NCI-H345 (cell line): ENCODE measurements at regions not wholly inside any gene's neighbourhood (a gene's known extent, or its start where the extent isn't known, plus 50 kb on each side); places are given as distances from the start of the nearest gene placed in this dataset.

Experiments
- DNase-seq: peaks from one replicate; lab custom pipeline; 2025; lab: John Stamatoyannopoulos, UW

- DNase-seq: no peak
Measured at GRCh38 chr12:67498991-67499390, 149.6 kb upstream of the DYRK2 start.

GRCh38 chr12:67501362-67501761, 147.2 kb upstream of the DYRK2 start:
- no peak for DNase-seq

- no peak for DNase-seq
Measured at GRCh38 chr12:67504026-67504425, 144.5 kb upstream of the DYRK2 start.

- no peak for DNase-seq
Measured at GRCh38 chr12:67506739-67507138, 141.8 kb upstream of the DYRK2 start.

GRCh38 chr12:67508830-67509229, 139.7 kb upstream of the DYRK2 start:
- no peak for DNase-seq

- DNase-seq: no peak
Measured at GRCh38 chr12:67509666-67510386, 138.7 kb upstream of the DYRK2 start.

GRCh38 chr12:67512061-67512460, 136.5 kb upstream of the DYRK2 start:
- no peak for DNase-seq

GRCh38 chr12:67514502-67514901, 134.0 kb upstream of the DYRK2 start:
- DNase-seq: no peak

- peak; percentile 81 for DNase-seq
Measured at GRCh38 chr12:67515679-67516340, 132.7 kb upstream of the DYRK2 start.

- DNase-seq: peak; percentile 4
Measured at GRCh38 chr12:67517181-67517887, 131.2 kb upstream of the DYRK2 start.

- peak; percentile 94 for DNase-seq
Measured at GRCh38 chr12:67519484-67520433, 128.8 kb upstream of the DYRK2 start.

- peak; percentile 19 for DNase-seq
Measured at GRCh38 chr12:67520606-67521005, 127.9 kb upstream of the DYRK2 start.

GRCh38 chr12:67522222-67522621, 126.3 kb upstream of the DYRK2 start:
- no peak for DNase-seq

- DNase-seq: peak; percentile 37
Measured at GRCh38 chr12:67523538-67523937, 125.0 kb upstream of the DYRK2 start.

GRCh38 chr12:67524861-67525616, 123.5 kb upstream of the DYRK2 start:
- no peak for DNase-seq

- DNase-seq: no peak
Measured at GRCh38 chr12:67525617-67525884, 123.0 kb upstream of the DYRK2 start.

- no peak for DNase-seq
Measured at GRCh38 chr12:67526129-67526528, 122.4 kb upstream of the DYRK2 start.

GRCh38 chr12:67531051-67531450, 117.5 kb upstream of the DYRK2 start:
- no peak for DNase-seq

- no peak for DNase-seq
Measured at GRCh38 chr12:67531501-67531900, 117.0 kb upstream of the DYRK2 start.

GRCh38 chr12:67533159-67533558, 115.4 kb upstream of the DYRK2 start:
- no peak for DNase-seq

- no peak for DNase-seq
Measured at GRCh38 chr12:67534046-67534445, 114.5 kb upstream of the DYRK2 start.
